Transverse colon (tissue), 4 donors: ENCODE measurements at regions not wholly inside any gene's neighbourhood (a gene's known extent, or its start where the extent isn't known, plus 50 kb on each side); places are given as distances from the start of the nearest gene placed in this dataset.

Experiments
- CTCF ChIP-seq, 5 experiments: fragments of 200-600 bp in 3 of 5; fragments of 450-650 bp in 2 of 5; sonication (generic) in 3 of 5; IDR thresholded peaks; 1 replicate in 2 of 5; 2 replicates in 3 of 5; pipeline ENCODE4 v1.5.1; 2016 to 2017; ENCODE audit warnings: antibody characterized with exemption in 5 of 5, inconsistent platforms in 3 of 5, mild to moderate bottlenecking in 2 of 5, moderate library complexity in 1 of 5
- EP300 ChIP-seq: sonication (generic); formaldehyde crosslinking; IDR thresholded peaks from one replicate; pipeline ENCODE4 v1.6.1; 2017; ENCODE audit warnings: antibody characterized with exemption, low read depth
- POLR2A ChIP-seq: fragments of 450-650 bp; IDR thresholded peaks from one replicate; pipeline ENCODE4 v1.6.1; 2016; ENCODE audit warnings: antibody characterized with exemption, mild to moderate bottlenecking, moderate library complexity
- POLR2AphosphoS5 ChIP-seq, 3 donors: sonication (generic); formaldehyde crosslinking; IDR thresholded peaks; one replicate each; pipeline ENCODE4 v1.6.1; 2016; ENCODE audit warnings: antibody characterized with exemption in 3 of 3

- TF ChIP-seq POLR2A (no peak), CTCF (IDR thresholded peaks at IDR 0.05) (no peak), EP300 (no peak), POLR2AphosphoS5 (IDR thresholded peaks at IDR 0.05) (no peak)
Observed at GRCh38 chr5:96565582-96566265, 96.5 kb upstream of the CAST start.
